ENCODE measurements at regions not wholly inside any gene's neighbourhood (a gene's known extent, or its start where the extent isn't known, plus 50 kb on each side); places are given as distances from the start of the nearest gene placed in this dataset.

- no peak for DNase-seq (ENCODE audit: extremely low spot score)
- POLR2A ChIA-PET: no interaction called here
These were observed 111.7 kb downstream of the ZNF280B start for GRCh38 chr22:22396741-22397291.

DNA sequence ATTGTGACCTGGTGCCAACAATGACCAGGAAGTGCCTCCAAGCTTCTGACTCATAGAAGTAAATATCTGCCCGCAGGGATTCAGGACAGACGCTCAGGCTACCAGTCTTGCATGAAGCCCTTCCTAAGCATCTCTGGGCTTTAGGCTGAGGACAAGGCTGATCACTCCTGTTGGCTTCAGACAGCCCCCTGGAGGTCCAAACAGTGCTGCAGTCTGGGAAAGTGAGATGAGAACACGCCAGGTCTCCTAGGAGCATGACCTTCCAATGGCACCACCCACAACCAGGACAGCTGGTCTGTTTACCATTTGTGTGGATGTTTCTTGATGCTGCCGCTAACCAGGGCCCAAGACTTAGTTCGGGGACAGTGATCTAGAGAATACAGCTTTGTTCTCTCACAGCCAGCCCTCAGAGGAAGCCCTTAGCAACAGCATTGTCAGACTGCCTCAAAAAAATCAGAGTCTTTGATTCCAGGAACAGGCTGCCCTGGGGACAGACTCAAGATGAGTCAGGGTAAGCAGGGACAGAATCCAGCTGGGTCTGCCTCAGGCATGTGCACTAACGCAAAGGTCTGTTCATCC, 111.2 kb downstream of the ZNF280B start:
- ChIA-PET CTCF (interaction anchor here (1.1 to 2.0 kb wide), 8 partner anchors 9 to 54 kb away, joined by 4 to 11 read pairs (median 5); no protein-coding TSS in a partner anchor), POLR2A (no interaction called here)
- peak; percentile 3 for DNase-seq (ENCODE audit: extremely low spot score)
- TF ChIP-seq, protein P1, sequence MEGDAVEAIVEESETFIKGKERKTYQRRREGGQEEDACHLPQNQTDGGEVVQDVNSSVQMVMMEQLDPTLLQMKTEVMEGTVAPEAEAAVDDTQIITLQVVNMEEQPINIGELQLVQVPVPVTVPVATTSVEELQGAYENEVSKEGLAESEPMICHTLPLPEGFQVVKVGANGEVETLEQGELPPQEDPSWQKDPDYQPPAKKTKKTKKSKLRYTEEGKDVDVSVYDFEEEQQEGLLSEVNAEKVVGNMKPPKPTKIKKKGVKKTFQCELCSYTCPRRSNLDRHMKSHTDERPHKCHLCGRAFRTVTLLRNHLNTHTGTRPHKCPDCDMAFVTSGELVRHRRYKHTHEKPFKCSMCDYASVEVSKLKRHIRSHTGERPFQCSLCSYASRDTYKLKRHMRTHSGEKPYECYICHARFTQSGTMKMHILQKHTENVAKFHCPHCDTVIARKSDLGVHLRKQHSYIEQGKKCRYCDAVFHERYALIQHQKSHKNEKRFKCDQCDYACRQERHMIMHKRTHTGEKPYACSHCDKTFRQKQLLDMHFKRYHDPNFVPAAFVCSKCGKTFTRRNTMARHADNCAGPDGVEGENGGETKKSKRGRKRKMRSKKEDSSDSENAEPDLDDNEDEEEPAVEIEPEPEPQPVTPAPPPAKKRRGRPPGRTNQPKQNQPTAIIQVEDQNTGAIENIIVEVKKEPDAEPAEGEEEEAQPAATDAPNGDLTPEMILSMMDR (IDR thresholded peaks at IDR 0.05; ENCODE audit: control extremely low read depth, extremely low read depth, low read depth, missing control alignments): no peak

More at GRCh38 chr22:22396741-22397291, 111.7 kb downstream of the ZNF280B start:
- TF ChIP-seq, protein P1 (IDR thresholded peaks at IDR 0.05; ENCODE audit: control extremely low read depth, extremely low read depth, low read depth, missing control alignments): no peak
- CTCF ChIA-PET: interaction anchor here (1.4 to 2.0 kb wide), 7 partner anchors 8 to 54 kb away, joined by 4 to 11 read pairs (median 4); no protein-coding TSS in a partner anchor

GRCh38 chr22:22397875-22398524, 110.5 kb downstream of the ZNF280B start:
- TF ChIP-seq, protein P1 (IDR thresholded peaks at IDR 0.05; ENCODE audit: control extremely low read depth, extremely low read depth, low read depth, missing control alignments): no peak
- POLR2A ChIA-PET: no interaction called here
- DNase-seq (ENCODE audit: extremely low spot score): peak; percentile 6
- CTCF ChIA-PET: interaction anchor here (0.9 to 2.0 kb wide), 9 partner anchors 10 to 55 kb away, joined by 3 to 11 read pairs (median 4); no protein-coding TSS in a partner anchor

- TF ChIP-seq, protein P1 (IDR thresholded peaks at IDR 0.05; ENCODE audit: control extremely low read depth, extremely low read depth, low read depth, missing control alignments): no peak
- POLR2A ChIA-PET: no interaction called here
- no peak for DNase-seq (ENCODE audit: extremely low spot score)
- CTCF ChIA-PET: interaction anchor here (0.9 to 2.0 kb wide), 8 partner anchors 10 to 56 kb away, joined by 3 to 11 read pairs (median 4); no protein-coding TSS in a partner anchor
These were observed 109.8 kb downstream of the ZNF280B start for GRCh38 chr22:22398530-22399327.

- CTCF ChIA-PET: interaction anchor here (0.8 kb wide), 1 partner anchor 23 kb away, joined by 3 read pairs; no protein-coding TSS in a partner anchor
- TF ChIP-seq, protein P1 (IDR thresholded peaks at IDR 0.05; ENCODE audit: control extremely low read depth, extremely low read depth, low read depth, missing control alignments): no peak
- no peak for DNase-seq (ENCODE audit: extremely low spot score)
- POLR2A ChIA-PET: no interaction called here
These were observed 108.4 kb downstream of the ZNF280B start for GRCh38 chr22:22400099-22400498.

DNA sequence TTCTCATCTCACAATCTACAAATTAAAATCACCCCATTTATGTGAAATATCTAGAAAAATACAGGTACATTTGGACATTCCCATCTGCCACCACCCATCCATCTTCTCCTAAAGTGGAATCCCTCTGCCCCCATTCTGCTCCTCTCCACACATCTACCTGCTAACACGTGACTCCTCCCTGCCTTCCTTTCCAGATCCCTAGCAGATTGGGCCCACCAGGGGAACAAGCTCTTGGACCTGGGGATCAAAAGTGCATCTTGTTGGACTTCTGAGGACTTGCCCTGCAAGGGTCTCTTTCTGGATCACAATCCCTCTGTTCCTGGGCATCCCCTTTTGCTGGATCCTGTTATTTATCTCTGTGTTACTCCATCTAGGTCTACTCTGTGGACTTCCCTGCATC, 107.6 kb downstream of the ZNF280B start:
- CTCF ChIA-PET: interaction anchor here (0.8 to 1.4 kb wide), 2 partner anchors 22 kb away, joined by 3 to 5 read pairs; no protein-coding TSS in a partner anchor
- TF ChIP-seq, protein P1 (IDR thresholded peaks at IDR 0.05; ENCODE audit: control extremely low read depth, extremely low read depth, low read depth, missing control alignments): no peak
- no peak for DNase-seq (ENCODE audit: extremely low spot score)
- POLR2A ChIA-PET: no interaction called here

All from GM10248 (cell line).